ENCODE measurements at regions not wholly inside any gene's neighbourhood (a gene's known extent, or its start where the extent isn't known, plus 50 kb on each side); places are given as distances from the start of the nearest gene placed in this dataset.

- no peak for TF ChIP-seq CTCF (IDR thresholded peaks at IDR 0.05; ENCODE audit: poor library complexity, severe bottlenecking)
- ATAC-seq (ENCODE audit: low read depth) (peak; percentile 60), DNase-seq (ENCODE audit: low spot score) (no peak)
- no peaks in the 10 kb centered on the region for H3K27me3 ChIP-seq (ENCODE audit: insufficient read depth, poor library complexity, severe bottlenecking)
- H3K4me1 ChIP-seq (ENCODE audit: insufficient read depth, poor library complexity, severe bottlenecking) = peaks cover 9% of the 10 kb centered on the region
- no peaks in the 10 kb centered on the region for H3K9me3 ChIP-seq (ENCODE audit: severe bottlenecking)
- H3K4me3 ChIP-seq (ENCODE audit: severe bottlenecking) = no peak overlapping the region
- H3K27ac ChIP-seq (ENCODE audit: poor library complexity, severe bottlenecking) = no peak overlapping the region
- H3K36me3 ChIP-seq (ENCODE audit: low read depth) = no peaks in the 10 kb centered on the region
These were observed 414.2 kb upstream of the KLF6 start for GRCh38 chr10:4199196-4199595.

DNA sequence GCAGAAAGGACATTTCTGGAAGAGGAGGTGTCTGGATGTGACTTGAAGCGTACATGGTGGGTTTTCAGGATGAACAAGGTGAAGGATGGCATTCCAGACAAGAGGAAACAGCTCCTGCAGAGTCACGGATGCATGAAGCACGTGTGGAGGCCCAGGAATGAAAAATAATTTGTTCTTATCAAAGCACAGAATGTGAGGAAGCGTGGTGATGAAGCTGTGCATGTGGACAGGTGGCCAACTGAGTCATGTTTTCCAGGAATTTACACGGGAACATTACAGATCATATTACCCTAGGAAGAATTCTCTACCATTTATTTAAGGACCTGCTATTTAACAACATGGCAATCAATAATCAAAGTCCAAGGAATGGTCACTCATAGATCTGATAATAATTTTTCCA is 413.2 kb upstream of the KLF6 start:
- Histone ChIP-seq H3K27ac (ENCODE audit: poor library complexity, severe bottlenecking) (no peak overlapping the region), H3K9me3 (ENCODE audit: severe bottlenecking) (no peaks in the 10 kb centered on the region), H3K36me3 (ENCODE audit: low read depth) (no peaks in the 10 kb centered on the region), H3K4me3 (ENCODE audit: severe bottlenecking) (no peak overlapping the region), H3K4me1 (ENCODE audit: insufficient read depth, poor library complexity, severe bottlenecking) (peaks cover 9% of the 10 kb centered on the region), H3K27me3 (ENCODE audit: insufficient read depth, poor library complexity, severe bottlenecking) (no peaks in the 10 kb centered on the region)
- DNase-seq (ENCODE audit: low spot score) = no peak
- no peak for ATAC-seq (ENCODE audit: low read depth)
- no peak for TF ChIP-seq CTCF (IDR thresholded peaks at IDR 0.05; ENCODE audit: poor library complexity, severe bottlenecking)

DNA sequence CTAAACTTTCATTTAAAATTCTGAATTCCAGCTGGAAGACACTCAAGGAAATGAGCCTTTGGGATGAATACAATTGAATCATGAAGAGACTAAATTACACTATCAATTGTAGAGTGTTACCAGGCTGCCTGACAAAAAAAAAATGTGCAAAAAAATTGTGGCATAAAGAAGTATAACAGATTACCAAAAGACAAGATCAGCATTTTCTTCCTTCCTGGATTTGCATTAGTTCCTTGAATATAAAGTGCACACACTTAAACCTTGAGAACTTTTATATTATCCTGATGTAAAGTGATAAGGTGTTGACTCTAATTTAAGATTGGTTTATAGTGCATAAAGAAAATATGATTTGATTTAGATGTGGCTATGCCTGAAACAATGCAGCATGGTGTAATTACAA is 412.7 kb upstream of the KLF6 start:
- Histone ChIP-seq H3K9me3 (ENCODE audit: severe bottlenecking) (no peaks in the 10 kb centered on the region), H3K4me3 (ENCODE audit: severe bottlenecking) (no peak overlapping the region), H3K4me1 (ENCODE audit: insufficient read depth, poor library complexity, severe bottlenecking) (peaks cover 9% of the 10 kb centered on the region), H3K27me3 (ENCODE audit: insufficient read depth, poor library complexity, severe bottlenecking) (no peaks in the 10 kb centered on the region), H3K27ac (ENCODE audit: poor library complexity, severe bottlenecking) (no peak overlapping the region), H3K36me3 (ENCODE audit: low read depth) (no peaks in the 10 kb centered on the region)
- DNase-seq (ENCODE audit: low spot score) (no peak), ATAC-seq (ENCODE audit: low read depth) (no peak)
- TF ChIP-seq CTCF (IDR thresholded peaks at IDR 0.05; ENCODE audit: poor library complexity, severe bottlenecking) = no peak

DNA sequence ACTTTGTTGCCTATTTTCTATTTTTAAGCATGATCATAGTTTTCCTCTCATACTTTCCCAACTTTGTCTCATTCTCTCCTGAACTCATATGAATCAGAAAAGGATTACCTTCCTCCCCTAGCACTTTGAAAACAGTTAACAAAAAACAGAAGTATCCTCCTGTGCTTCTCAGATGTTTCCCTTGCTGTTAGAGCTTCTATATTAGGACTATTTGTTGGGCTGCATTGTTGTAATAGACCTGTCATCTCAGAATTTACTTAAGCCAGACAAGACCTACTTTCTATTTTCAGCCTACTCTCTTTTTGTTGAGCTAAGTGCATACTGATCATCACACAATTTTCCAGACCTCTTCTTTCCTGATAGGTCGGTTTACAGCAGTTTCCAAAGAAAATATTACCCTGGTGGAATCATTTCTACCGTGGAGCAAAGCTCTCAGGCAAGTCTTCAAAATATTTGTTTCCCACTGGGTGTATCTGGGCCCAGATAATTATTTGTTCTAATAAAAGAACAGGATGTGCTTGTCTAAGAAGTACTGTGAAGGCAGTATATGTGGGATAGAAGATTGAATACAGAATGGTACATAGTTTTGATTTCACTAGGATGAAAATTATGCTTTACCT is 411.9 kb upstream of the KLF6 start:
- Histone ChIP-seq H3K27ac (ENCODE audit: poor library complexity, severe bottlenecking) (no peak overlapping the region), H3K9me3 (ENCODE audit: severe bottlenecking) (no peaks in the 10 kb centered on the region), H3K36me3 (ENCODE audit: low read depth) (no peaks in the 10 kb centered on the region), H3K27me3 (ENCODE audit: insufficient read depth, poor library complexity, severe bottlenecking) (no peaks in the 10 kb centered on the region), H3K4me1 (ENCODE audit: insufficient read depth, poor library complexity, severe bottlenecking) (peaks cover 14% of the 10 kb centered on the region), H3K4me3 (ENCODE audit: severe bottlenecking) (no peak overlapping the region)
- no peak for TF ChIP-seq CTCF (IDR thresholded peaks at IDR 0.05; ENCODE audit: poor library complexity, severe bottlenecking)
- DNase-seq (ENCODE audit: low spot score) = no peak
- no peak for ATAC-seq (ENCODE audit: low read depth)

DNA sequence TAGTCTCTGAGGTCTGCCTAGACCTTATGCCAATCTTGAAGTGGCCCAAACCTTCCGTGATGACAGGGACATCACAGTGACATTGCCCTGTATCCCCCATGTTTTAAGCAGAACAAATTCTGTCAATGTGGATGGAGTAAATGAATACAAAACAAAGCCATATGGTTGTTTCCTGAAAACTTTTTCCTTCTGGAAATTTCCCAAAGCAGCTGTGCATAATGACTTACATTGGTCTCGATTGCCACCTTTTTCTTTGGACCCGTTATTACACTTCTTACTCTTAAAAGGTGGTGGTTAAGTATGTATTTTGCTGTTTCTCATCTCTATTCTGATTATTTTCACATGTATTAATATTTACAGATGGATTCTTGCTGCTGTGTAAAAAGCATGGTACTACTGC is 411.2 kb upstream of the KLF6 start:
- no peaks in the 10 kb centered on the region for H3K9me3 ChIP-seq (ENCODE audit: severe bottlenecking)
- H3K36me3 ChIP-seq (ENCODE audit: low read depth) = no peaks in the 10 kb centered on the region
- no peak overlapping the region for H3K4me3 ChIP-seq (ENCODE audit: severe bottlenecking)
- peak overlapping the region; percentile 61 for H3K27ac ChIP-seq (ENCODE audit: poor library complexity, severe bottlenecking)
- DNase-seq (ENCODE audit: low spot score) = no peak
- peaks cover 18% of the 10 kb centered on the region for H3K4me1 ChIP-seq (ENCODE audit: insufficient read depth, poor library complexity, severe bottlenecking)
- TF ChIP-seq CTCF (IDR thresholded peaks at IDR 0.05; ENCODE audit: poor library complexity, severe bottlenecking) = no peak
- no peak for ATAC-seq (ENCODE audit: low read depth)
- no peaks in the 10 kb centered on the region for H3K27me3 ChIP-seq (ENCODE audit: insufficient read depth, poor library complexity, severe bottlenecking)

Data from RWPE2 (cell line).